Ovary (tissue), 7 donors: ENCODE measurements at regions not wholly inside any gene's neighbourhood (a gene's known extent, or its start where the extent isn't known, plus 50 kb on each side); places are given as distances from the start of the nearest gene placed in this dataset.

ENCODE experiments used
- DNase-seq, 5 donors: peaks; one replicate each; pipeline ENCODE4 v3.0.0-alpha.2; 2019 to 2020
- H3K27ac ChIP-seq, 2 donors: fragments of 200-600 bp; one replicate each; pipeline versions ENCODE4 v1.5.1 to v1.8.0; 2019 to 2022
- H3K27me3 ChIP-seq: fragments of 200-600 bp; one replicate; pipeline ENCODE4 v1.8.0; 2022
- H3K36me3 ChIP-seq: fragments of 200-600 bp; sonication (generic); one replicate; pipeline ENCODE4 v1.5.1; 2019
- H3K4me1 ChIP-seq: one replicate; pipeline ENCODE4 v1.8.1; 2013; ENCODE audit warnings: mild to moderate bottlenecking, moderate library complexity; ENCODE audit not compliant: insufficient read depth
- H3K4me3 ChIP-seq: fragments of 200-600 bp; sonication (generic); one replicate; pipeline ENCODE4 v1.5.1; 2017
- H3K9me3 ChIP-seq, 2 donors: fragments of 200-600 bp in 1 of 2; sonication (generic) in 1 of 2; one replicate each; pipeline versions ENCODE4 v1.5.1 to v1.8.1; 2013 to 2019; ENCODE audit warnings: mild to moderate bottlenecking in 1 of 2, moderate library complexity in 1 of 2
- CTCF ChIP-seq, 3 donors: fragments of 450-650 bp in 2 of 3; fragments of 200-600 bp in 1 of 3; IDR thresholded peaks; one replicate each; pipeline versions ENCODE4 v1.5.1 to v1.8.0; 2016 to 2022; ENCODE audit warnings: antibody characterized with exemption in 3 of 3, mild to moderate bottlenecking in 1 of 3
- EP300 ChIP-seq: sonication (generic); formaldehyde crosslinking; IDR thresholded peaks from one replicate; pipeline ENCODE4 v1.6.1; 2017; ENCODE audit warnings: antibody characterized with exemption
- POLR2A ChIP-seq: fragments of 450-650 bp; IDR thresholded peaks from one replicate; pipeline ENCODE4 v1.6.1; 2017; ENCODE audit warnings: antibody characterized with exemption, mild to moderate bottlenecking, moderate library complexity
- WGBS, 3 donors: extraction: QIAGEN DNeasy Blood & Tissue Kit in 1 of 3; methylation state at CpG; one replicate each; pipeline versions ENCODE4 v1.1.5 to v1.1.7; 2013 to 2017; 5-methylcytosine and 5-hydroxymethylcytosine counted together
- intact Hi-C, 4 donors: fragments of 100-400 bp; cut with DNase I; formaldehyde crosslinking; loops; one replicate each; pipeline versions ENCODE4 v1.11.0 to v1.15.1; 2022 to 2023
- donor health status: DM: no; HTN: no; CAD: no; lungs with moderate emphysema.
- donor health status: DM: no; HTN: no; CAD: no.
- donor health status: Bipolar disorder and iron deficiency.
- donor health status: DM: no; HTN: no; CAD: no.
- donor health status: DM: yes; HTN: yes; CAD: no.

GRCh38 chr5:38745836-38746732 is 99.7 kb upstream of the OSMR start:
- Histone ChIP-seq H3K9me3 (no peaks in the 10 kb centered on the region), H3K4me1 (peaks cover 2% of the 10 kb centered on the region), H3K4me3 (no peak overlapping the region), H3K27me3 (no peaks in the 10 kb centered on the region), H3K36me3 (no peaks in the 10 kb centered on the region), H3K27ac (no peak overlapping the region)
- WGBS, 3 donors, result 35 to 46% (median 37%) methylated on average over 6 of the region's 6 CpGs
- DNase-seq, result no peak
- TF ChIP-seq CTCF (IDR thresholded peaks at IDR 0.05) (no peak), EP300 (no peak), POLR2A (no peak)
- intact Hi-C loops, result no loop called here

- intact Hi-C loops, result no loop called here
- WGBS, 3 donors, result 88 to 96% (median 92%) methylated on average over 3 of the region's 3 CpGs
- Histone ChIP-seq H3K36me3 (no peaks in the 10 kb centered on the region), H3K27ac (no peak overlapping the region), H3K4me3 (no peak overlapping the region), H3K4me1 (peaks cover 2% of the 10 kb centered on the region), H3K9me3 (no peaks in the 10 kb centered on the region), H3K27me3 (no peaks in the 10 kb centered on the region)
- no peak for DNase-seq
- no peak for TF ChIP-seq EP300
- no peak for TF ChIP-seq POLR2A
- TF ChIP-seq CTCF (IDR thresholded peaks at IDR 0.05), result no peak
Measured at GRCh38 chr5:38749861-38750260, 96.0 kb upstream of the OSMR start.

- intact Hi-C loops, result no loop called here
- no peak for DNase-seq
- Histone ChIP-seq H3K4me3 (no peak overlapping the region), H3K4me1 (peaks cover 1% of the 10 kb centered on the region), H3K36me3 (no peaks in the 10 kb centered on the region), H3K9me3 (no peaks in the 10 kb centered on the region), H3K27ac (no peak overlapping the region), H3K27me3 (no peaks in the 10 kb centered on the region)
- WGBS, 3 donors, result 83 to 91% (median 89%) methylated on average over 4 of the region's 4 CpGs
- no peak for TF ChIP-seq CTCF (IDR thresholded peaks at IDR 0.05)
Measured at GRCh38 chr5:38751103-38751502, 94.7 kb upstream of the OSMR start.

GRCh38 chr5:38752012-38752536 is 93.7 kb upstream of the OSMR start:
- no peak overlapping the region for H3K4me3 ChIP-seq
- 89 to 94% (median 93%) methylated on average over 6 of the region's 6 CpGs for WGBS, 3 donors
- no peaks in the 10 kb centered on the region for H3K9me3 ChIP-seq
- no peaks in the 10 kb centered on the region for H3K36me3 ChIP-seq
- no peaks in the 10 kb centered on the region for H3K27me3 ChIP-seq
- H3K27ac ChIP-seq, result no peak overlapping the region
- intact Hi-C loops, result no loop called here
- DNase-seq, result no peak
- H3K4me1 ChIP-seq, result no peaks in the 10 kb centered on the region
- TF ChIP-seq POLR2A, result no peak
- TF ChIP-seq EP300, result no peak
- no peak for TF ChIP-seq CTCF (IDR thresholded peaks at IDR 0.05)
